GM18508 (cell line): ENCODE measurements at regions not wholly inside any gene's neighbourhood (a gene's known extent, or its start where the extent isn't known, plus 50 kb on each side); places are given as distances from the start of the nearest gene placed in this dataset.
"Not testable (repeated sequence)": the region's sequence is repeated elsewhere in the genome, so short reads cannot be mapped to it uniquely, and the experiment has no call there.

Source experiments
- ATAC-seq: cut with Tn5 transposase; IDR thresholded peaks from one replicate; pipeline ENCODE4 v1.9.1; 2021; ENCODE audit warnings: moderate number of reproducible peaks; ENCODE audit not compliant: insufficient read depth, unreplicated experiment

GRCh38 chr3:139231555-139232281 is 112.1 kb upstream of the MRPS22 start:
- no peak for ATAC-seq

- not testable (repeated sequence) for ATAC-seq
These were observed 111.5 kb upstream of the MRPS22 start for GRCh38 chr3:139232341-139232740.

GRCh38 chr3:139234491-139234890 is 109.3 kb upstream of the MRPS22 start:
- ATAC-seq = no peak

- no peak for ATAC-seq
These were observed 108.6 kb upstream of the MRPS22 start for GRCh38 chr3:139235192-139235591.

GRCh38 chr3:139236336-139236735 is 107.5 kb upstream of the MRPS22 start:
- ATAC-seq = no peak

- no peak for ATAC-seq
These were observed 105.4 kb upstream of the MRPS22 start for GRCh38 chr3:139238281-139239030.

- ATAC-seq = no peak
These were observed 104.3 kb upstream of the MRPS22 start for GRCh38 chr3:139239550-139239949.

- ATAC-seq = no peak
These were observed 102.0 kb upstream of the MRPS22 start for GRCh38 chr3:139241783-139242182.

- ATAC-seq = no peak
These were observed 100.1 kb upstream of the MRPS22 start for GRCh38 chr3:139243710-139244109.

- no peak for ATAC-seq
These were observed 95.1 kb upstream of the MRPS22 start for GRCh38 chr3:139248593-139249255.

- no peak for ATAC-seq
These were observed 92.3 kb upstream of the MRPS22 start for GRCh38 chr3:139251529-139251928.

- no peak for ATAC-seq
These were observed 91.1 kb upstream of the MRPS22 start for GRCh38 chr3:139252719-139253118.

- ATAC-seq = no peak
These were observed 85.5 kb upstream of the MRPS22 start for GRCh38 chr3:139258276-139258675.

GRCh38 chr3:139259398-139259797 is 84.4 kb upstream of the MRPS22 start:
- ATAC-seq = no peak

- ATAC-seq = no peak
These were observed 83.8 kb upstream of the MRPS22 start for GRCh38 chr3:139260041-139260486.

- ATAC-seq = no peak
These were observed 82.8 kb upstream of the MRPS22 start for GRCh38 chr3:139260793-139261736.

GRCh38 chr3:139261754-139262586 is 81.8 kb upstream of the MRPS22 start:
- ATAC-seq = no peak

- ATAC-seq = no peak
These were observed 80.0 kb upstream of the MRPS22 start for GRCh38 chr3:139263798-139264197.

- no peak for ATAC-seq
These were observed 79.4 kb upstream of the MRPS22 start for GRCh38 chr3:139264375-139264774.
